GM18517 (cell line): ENCODE measurements at regions not wholly inside any gene's neighbourhood (a gene's known extent, or its start where the extent isn't known, plus 50 kb on each side); places are given as distances from the start of the nearest gene placed in this dataset.

Experiments
- ATAC-seq: cut with Tn5 transposase; IDR thresholded peaks from one replicate; pipeline ENCODE4 v1.9.1; 2021; ENCODE audit warnings: mild to moderate bottlenecking, moderate library complexity; ENCODE audit not compliant: unreplicated experiment

GRCh38 chr2:167462379-167462778, 574.1 kb downstream of the XIRP2 start:
- no peak for ATAC-seq

GRCh38 chr2:167454036-167454435, 565.8 kb downstream of the XIRP2 start:
- no peak for ATAC-seq

DNA sequence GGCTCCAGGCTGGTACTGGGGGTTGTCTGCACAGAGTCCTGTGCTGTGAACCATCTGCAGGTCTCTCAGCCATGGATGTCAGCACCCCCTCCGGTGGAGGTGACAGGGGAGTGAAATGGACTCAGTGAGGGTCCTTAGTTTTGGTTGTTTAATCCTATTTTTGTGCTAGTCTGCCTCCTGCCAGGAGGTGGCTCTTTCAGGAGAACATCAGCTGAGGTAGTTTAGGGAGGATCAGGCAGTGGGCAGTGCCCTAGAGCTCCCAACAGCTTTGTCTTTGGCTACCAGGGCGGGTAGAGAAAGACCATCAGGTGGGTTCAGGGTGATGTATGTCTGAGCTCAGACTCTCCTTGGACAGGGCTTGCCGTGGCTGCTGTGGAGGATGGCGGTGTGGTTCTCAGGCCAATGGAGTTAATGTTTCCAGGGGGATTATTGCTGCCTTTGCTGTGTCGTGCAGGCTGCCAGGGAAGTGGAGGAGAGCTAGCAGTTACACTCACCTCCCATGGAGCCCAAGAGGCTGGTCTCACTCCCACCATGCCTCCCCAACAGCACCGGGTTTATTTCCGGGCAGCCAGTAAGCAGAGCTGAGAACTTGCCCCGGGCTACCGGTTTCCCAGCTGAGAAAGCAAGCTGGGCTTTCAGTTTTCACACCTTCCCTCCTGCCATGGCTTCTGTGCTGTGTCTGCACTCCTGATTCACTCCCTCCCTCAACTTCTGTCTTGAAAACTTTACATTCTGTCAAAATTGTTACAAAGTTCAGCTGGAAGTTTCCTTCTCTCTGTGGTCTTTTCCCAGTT, 563.4 kb downstream of the XIRP2 start:
- ATAC-seq, result no peak

GRCh38 chr2:167450364-167450763, 562.1 kb downstream of the XIRP2 start:
- ATAC-seq, result no peak

DNA sequence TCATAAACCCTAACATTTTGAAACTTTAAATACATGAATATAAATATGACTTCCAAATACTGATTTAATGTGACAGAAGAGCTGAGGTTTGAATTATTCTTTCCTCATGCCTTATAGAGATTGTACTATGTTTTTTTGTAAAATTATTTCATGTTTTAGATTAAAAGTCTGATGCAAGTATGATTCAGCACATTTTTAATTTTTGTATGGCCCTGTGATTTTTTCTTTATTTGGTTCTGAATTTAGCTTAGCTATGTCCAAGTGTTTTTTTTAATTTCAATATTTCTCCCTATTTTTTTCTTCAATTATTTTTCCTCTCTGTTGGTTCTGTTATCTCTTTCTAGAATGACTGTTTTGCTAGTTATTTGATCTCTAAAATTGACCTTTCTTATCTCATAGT, 552.1 kb downstream of the XIRP2 start:
- no peak for ATAC-seq

DNA sequence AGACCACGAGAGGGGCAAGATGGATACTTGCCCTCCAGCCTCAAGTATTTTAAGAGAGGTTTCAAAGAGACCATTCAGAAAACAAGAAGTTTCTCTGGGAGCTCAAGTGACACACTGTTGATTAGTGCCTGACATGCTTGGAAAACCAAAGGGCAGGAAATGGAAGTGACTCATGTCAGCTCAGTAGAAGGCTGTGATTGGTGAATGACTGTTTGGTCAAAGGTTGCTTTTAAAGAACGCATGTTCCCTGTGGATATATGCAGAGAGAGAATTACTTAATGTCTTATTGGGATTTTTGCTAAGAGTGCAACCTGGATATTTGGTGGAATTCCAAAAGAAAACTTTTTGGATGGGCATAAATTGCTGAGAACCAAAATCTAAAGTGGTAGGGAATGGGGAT, 549.9 kb downstream of the XIRP2 start:
- no peak for ATAC-seq

- no peak for ATAC-seq
Observed at GRCh38 chr2:167431949-167432348, 543.7 kb downstream of the XIRP2 start.

DNA sequence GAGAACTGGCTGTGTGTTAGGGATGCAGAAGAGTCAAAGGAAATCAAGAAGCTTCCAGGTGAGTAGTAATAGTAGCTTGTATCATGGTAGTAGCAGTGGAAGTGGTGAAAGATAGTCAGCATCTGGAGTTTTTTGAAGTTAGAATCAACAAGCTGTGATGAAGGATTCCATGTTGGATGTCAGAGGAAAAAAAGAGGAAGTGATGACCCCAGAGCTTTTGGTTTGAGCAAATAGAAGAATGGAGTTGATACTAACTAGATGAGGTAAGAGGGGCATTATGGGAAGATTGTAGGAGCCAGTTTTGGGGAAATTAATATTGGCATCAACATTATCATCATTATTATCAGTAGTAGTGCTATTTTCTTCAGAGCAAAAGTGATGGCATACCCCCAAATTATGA, 542.2 kb downstream of the XIRP2 start:
- no peak for ATAC-seq

DNA sequence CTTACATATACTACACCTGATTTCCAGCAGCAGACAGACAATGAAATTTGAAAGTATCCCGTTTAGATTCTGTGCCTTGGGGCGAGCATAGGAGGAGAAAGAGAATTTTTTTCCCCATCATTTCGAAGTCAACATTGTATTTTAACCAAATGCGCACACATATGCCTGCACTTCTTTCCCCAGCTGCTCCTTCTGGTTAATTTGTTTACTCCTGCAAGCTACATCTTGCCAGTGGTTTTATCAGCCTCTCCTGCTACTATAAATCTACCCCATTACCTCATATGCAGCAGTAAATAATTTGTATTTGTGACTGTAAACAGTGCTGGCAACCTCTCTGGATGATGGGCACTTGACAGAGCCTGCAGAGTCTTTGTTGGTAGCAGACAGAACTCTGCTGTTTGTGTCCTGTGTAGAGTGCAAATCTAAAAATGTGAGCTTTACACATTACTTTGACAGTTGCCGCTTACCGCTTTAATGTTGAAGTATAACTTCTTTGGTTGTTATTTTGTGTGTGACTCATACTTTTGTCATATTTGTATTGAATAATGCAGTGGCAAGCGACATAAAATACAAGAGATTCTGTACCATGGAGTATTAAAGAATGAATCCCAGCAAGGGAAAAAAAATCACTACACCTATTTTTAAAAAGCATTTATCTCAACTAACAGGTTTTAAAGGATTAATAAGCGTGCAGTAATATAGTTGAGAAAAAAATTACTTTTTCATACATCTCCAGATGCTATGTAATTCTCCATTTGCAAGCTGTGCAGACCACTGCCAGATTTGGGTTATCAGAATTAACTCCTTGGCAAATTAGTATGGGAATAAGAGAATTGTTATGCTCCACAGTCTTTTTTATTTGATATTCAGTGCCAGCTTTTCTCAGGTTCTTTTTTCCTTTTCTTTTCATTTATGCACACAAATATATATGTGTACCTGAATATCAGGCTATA, 536.8 kb downstream of the XIRP2 start:
- no peak for ATAC-seq

- no peak for ATAC-seq
Observed at GRCh38 chr2:167424221-167424620, 535.9 kb downstream of the XIRP2 start.

GRCh38 chr2:167423731-167424130, 535.5 kb downstream of the XIRP2 start:
- no peak for ATAC-seq

DNA sequence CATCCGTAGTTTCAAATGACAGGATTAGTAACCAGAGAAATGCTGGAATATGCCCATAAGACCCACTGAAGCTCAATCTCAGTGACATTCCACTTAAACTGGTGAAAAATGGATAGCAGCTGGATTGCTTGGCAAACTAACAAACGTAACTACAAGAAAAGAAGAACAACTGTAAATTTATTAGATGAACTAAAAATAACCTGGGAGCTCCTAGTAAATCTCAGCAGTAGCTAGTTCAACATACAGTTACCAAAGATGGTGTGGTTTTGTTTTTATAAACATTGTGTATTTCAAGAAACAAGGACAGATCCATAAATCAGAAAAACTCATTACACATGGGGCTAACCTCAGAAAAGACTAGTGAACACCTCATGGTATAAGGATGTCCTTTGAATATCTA, 531.9 kb downstream of the XIRP2 start:
- no peak for ATAC-seq

DNA sequence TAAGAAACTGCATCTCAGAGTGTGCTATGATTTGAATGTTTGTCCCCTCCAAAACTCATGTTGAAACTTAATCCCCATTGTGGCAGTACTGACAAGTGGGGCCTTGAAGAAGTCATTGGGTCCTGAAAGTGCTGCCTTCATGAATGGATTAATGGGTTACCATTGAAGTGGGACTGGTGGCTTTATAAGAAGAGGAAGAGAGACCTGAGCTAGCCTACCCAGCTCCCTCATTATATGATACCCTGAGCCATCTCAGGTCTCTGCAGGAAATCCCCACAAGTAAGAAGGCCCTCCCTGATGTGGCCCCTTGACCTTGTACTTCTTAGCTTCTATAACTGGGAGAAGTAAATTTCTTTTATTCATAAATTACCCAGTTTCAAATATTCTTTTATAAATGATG, 526.8 kb downstream of the XIRP2 start:
- no peak for ATAC-seq

DNA sequence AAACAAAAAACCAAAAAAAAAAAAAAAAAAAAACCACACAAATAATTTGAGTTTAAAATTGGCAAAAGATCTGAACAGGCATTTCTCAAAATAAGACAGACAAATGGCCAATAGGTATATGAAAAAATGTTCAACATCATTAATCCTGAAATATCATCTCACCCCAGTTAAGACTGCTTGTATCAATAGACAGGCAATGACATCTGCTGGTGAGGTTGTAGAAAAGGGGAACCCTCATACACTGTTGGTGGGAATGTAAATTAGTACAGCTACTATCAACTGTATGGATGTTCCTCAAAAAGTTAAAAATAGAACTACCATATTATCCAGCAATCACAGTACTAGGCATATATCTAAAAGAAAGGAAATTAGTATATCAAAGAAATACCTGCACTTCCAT, 523.1 kb downstream of the XIRP2 start:
- no peak for ATAC-seq

DNA sequence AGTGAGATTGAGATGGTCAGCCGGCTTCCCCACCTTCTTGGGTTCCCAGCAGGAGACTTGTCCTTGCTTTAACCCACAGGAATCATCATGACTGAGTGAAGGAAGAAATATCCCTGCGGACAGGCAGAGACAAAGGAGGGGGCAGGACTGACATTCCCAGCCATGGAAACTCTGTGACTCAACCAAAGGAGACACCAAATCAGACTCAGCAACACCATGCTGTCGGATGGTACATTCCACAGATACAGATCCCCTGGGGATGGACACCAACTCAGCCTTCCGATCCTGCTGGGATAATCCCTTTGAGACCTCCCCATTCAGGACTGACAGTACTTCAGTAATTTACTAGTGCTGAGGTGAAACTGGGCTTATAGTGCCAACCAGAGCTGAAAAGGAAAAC, 518.3 kb downstream of the XIRP2 start:
- ATAC-seq, result no peak

GRCh38 chr2:167404627-167405284, 516.5 kb downstream of the XIRP2 start:
- ATAC-seq, result no peak

- ATAC-seq, result no peak
Observed at GRCh38 chr2:167401309-167401708, 513.0 kb downstream of the XIRP2 start.

DNA sequence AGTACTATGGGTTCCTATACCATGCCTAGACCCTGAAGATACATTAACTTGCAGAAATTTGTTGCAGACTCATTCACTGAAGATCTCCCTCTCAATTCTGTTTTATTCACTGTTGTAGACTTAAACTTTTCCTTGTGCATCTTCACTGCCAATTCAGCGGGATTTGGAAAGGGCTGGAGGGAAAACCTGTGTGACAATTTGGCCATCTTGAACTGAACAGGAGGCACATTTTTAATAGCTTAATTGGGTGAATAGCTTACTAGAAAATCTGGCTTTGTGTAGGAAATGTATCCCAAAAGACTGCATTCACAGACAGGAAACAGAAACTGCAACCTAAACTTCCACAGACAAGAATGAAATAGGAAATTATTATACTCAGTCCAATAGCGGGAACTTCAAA, 512.3 kb downstream of the XIRP2 start:
- ATAC-seq, result no peak

- no peak for ATAC-seq
Observed at GRCh38 chr2:167398873-167399272, 510.6 kb downstream of the XIRP2 start.

DNA sequence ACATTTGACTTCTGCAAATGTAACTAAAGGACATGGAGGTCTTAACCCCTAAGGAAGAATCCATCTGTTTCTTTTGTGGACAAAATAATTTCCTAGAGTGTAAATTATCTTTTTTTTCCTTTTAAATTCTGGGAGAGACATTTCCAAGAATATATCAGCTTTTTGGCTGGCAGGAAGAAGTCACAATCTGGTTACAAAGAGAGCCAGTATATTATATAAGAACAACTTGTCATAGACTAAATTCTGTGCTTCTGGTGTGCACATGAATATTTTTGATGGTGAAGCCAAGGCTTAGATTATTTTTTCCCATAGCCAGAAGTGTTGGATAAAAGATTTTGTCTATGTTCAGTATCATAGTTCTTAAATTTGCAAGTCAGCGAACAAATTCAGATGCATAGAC, 500.6 kb downstream of the XIRP2 start:
- no peak for ATAC-seq

DNA sequence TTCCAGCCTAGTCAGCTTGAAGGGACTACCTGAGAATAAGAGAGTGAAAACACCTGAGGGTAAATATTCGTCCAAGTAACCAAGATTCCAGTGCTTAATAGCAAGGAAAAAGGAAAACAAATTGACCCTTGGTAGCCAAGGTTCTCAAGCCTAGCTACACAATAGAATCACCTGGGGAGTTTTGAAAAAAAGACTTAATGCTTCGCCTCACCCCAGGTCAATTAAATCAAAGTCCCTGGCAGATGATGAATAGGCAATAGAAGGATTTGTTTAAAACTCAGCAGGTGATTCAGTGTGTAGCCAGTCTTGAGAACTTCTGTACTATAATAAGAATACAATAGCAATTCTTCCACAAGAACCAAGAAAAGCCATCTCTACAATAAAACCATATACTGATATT, 500.2 kb downstream of the XIRP2 start:
- ATAC-seq, result no peak

- ATAC-seq, result no peak
Observed at GRCh38 chr2:167386694-167387093, 498.4 kb downstream of the XIRP2 start.
